Body of pancreas (tissue), 4 donors: ENCODE measurements at regions not wholly inside any gene's neighbourhood (a gene's known extent, or its start where the extent isn't known, plus 50 kb on each side); places are given as distances from the start of the nearest gene placed in this dataset.

Source experiments
- ATAC-seq: fragments of 150-250 bp; one replicate; pipeline ENCODE4 v1.9.1; 2016
- DNase-seq, 4 donors: peaks; one replicate each; pipeline ENCODE4 v3.0.0-alpha.2; 2019
- H3K27ac ChIP-seq, 4 donors: fragments of 200-600 bp; sonication (generic); 1 replicate in 3 of 4; 2 replicates in 1 of 4; pipeline versions ENCODE4 v1.5.1 to v1.6.1; 2016 to 2019; ENCODE audit warnings: mild to moderate bottlenecking in 1 of 4, mixed read lengths in 1 of 4, moderate library complexity in 1 of 4
- H3K27me3 ChIP-seq, 2 donors: fragments of 200-600 bp; sonication (generic); one replicate each; pipeline ENCODE4 v1.6.0; 2016; ENCODE audit warnings: mild to moderate bottlenecking in 1 of 2
- H3K36me3 ChIP-seq, 2 donors: fragments of 200-600 bp; sonication (generic); replicated peaks in 1 of 2; 2 replicates each; pipeline ENCODE4 v1.5.1; 2016; ENCODE audit warnings: low read depth in 2 of 2; ENCODE audit not compliant: insufficient read depth in 1 of 2
- H3K4me1 ChIP-seq: fragments of 200-600 bp; sonication (generic); one replicate; pipeline ENCODE4 v1.6.0; 2016
- H3K4me3 ChIP-seq, 2 donors: fragments of 200-600 bp; sonication (generic); 1 replicate in 1 of 2; 2 replicates in 1 of 2; pipeline ENCODE4 v1.5.1; 2016 to 2019
- H3K9me3 ChIP-seq, 3 donors: fragments of 200-600 bp; sonication (generic); 1 replicate in 2 of 3; 2 replicates in 1 of 3; pipeline ENCODE4 v1.5.1; 2016
- CTCF ChIP-seq, 7 experiments: fragments of 450-650 bp in 4 of 7; fragments of 200-600 bp in 3 of 7; sonication (generic) in 3 of 7; IDR thresholded peaks; one replicate each; pipeline ENCODE4 v1.5.1; 2016 to 2019; ENCODE audit warnings: antibody characterized with exemption in 7 of 7
- POLR2A ChIP-seq, 3 donors: fragments of 450-650 bp; IDR thresholded peaks; one replicate each; pipeline ENCODE4 v1.6.1; 2016; ENCODE audit warnings: antibody characterized with exemption in 3 of 3, mild to moderate bottlenecking in 2 of 3
- whole genome bisulfite sequencing, 2 donors: methylation state at CpG; one replicate each; pipeline ENCODE4 v1.1.5; 2017; 5-methylcytosine and 5-hydroxymethylcytosine counted together
- intact Hi-C: fragments of 100-400 bp; cut with DNase I; formaldehyde crosslinking; loops from one replicate; pipeline ENCODE4 v1.15.1; 2023

- no peak overlapping the region for H3K4me3 ChIP-seq
- no peaks in the 10 kb centered on the region for H3K27me3 ChIP-seq
- H3K27ac ChIP-seq, result no peak overlapping the region
- no peak for ATAC-seq
- TF ChIP-seq POLR2A (IDR thresholded peaks at IDR 0.05), result no peak
- no peak for TF ChIP-seq CTCF (IDR thresholded peaks at IDR 0.05)
- DNase-seq, result no peak
- H3K36me3 ChIP-seq, result no peaks in the 10 kb centered on the region
- intact Hi-C loops, result no loop called here
- 63 to 83% methylated on average over 1 of the region's 1 CpG for WGBS, 2 donors
- no peaks in the 10 kb centered on the region for H3K4me1 ChIP-seq
- H3K9me3 ChIP-seq, result no peaks in the 10 kb centered on the region
Measured at GRCh38 chr4:127081041-127081440, 551.7 kb upstream of the INTU start.

- TF ChIP-seq CTCF (IDR thresholded peaks at IDR 0.05), result no peak
- no peak for TF ChIP-seq POLR2A (IDR thresholded peaks at IDR 0.05)
- Histone ChIP-seq H3K4me3 (no peak overlapping the region), H3K9me3 (peaks cover 0 to 6% (median 0%) of the 10 kb centered on the region in 3 donors), H3K36me3 (no peaks in the 10 kb centered on the region), H3K27ac (no peak overlapping the region), H3K4me1 (no peaks in the 10 kb centered on the region), H3K27me3 (no peaks in the 10 kb centered on the region)
- intact Hi-C loops, result no loop called here
- no peak for DNase-seq
- WGBS, 2 donors, result 43 to 49% methylated on average over 1 of the region's 1 CpG
- ATAC-seq, result no peak
Measured at GRCh38 chr4:127082986-127083385, 549.8 kb upstream of the INTU start.

GRCh38 chr4:127084666-127085065, 548.1 kb upstream of the INTU start:
- TF ChIP-seq POLR2A (IDR thresholded peaks at IDR 0.05), result no peak
- TF ChIP-seq CTCF (IDR thresholded peaks at IDR 0.05), result no peak
- Histone ChIP-seq H3K27me3 (no peaks in the 10 kb centered on the region), H3K9me3 (peaks cover 0 to 6% (median 0%) of the 10 kb centered on the region in 3 donors), H3K27ac (no peak overlapping the region), H3K4me3 (no peak overlapping the region), H3K36me3 (no peaks in the 10 kb centered on the region), H3K4me1 (no peaks in the 10 kb centered on the region)
- 88 to 90% methylated on average over 1 of the region's 1 CpG for WGBS, 2 donors
- intact Hi-C loops, result no loop called here
- ATAC-seq (no peak), DNase-seq (no peak)

GRCh38 chr4:127097061-127097460, 535.7 kb upstream of the INTU start:
- 51 to 58% methylated on average over 2 of the region's 2 CpGs for WGBS, 2 donors
- no peak overlapping the region for H3K4me3 ChIP-seq
- H3K27ac ChIP-seq, result no peak overlapping the region
- H3K4me1 ChIP-seq, result no peaks in the 10 kb centered on the region
- DNase-seq (no peak), ATAC-seq (no peak)
- no peak for TF ChIP-seq CTCF (IDR thresholded peaks at IDR 0.05)
- TF ChIP-seq POLR2A (IDR thresholded peaks at IDR 0.05), result no peak
- no peaks in the 10 kb centered on the region for H3K36me3 ChIP-seq
- intact Hi-C loops, result no loop called here
- no peaks in the 10 kb centered on the region for H3K9me3 ChIP-seq
- H3K27me3 ChIP-seq, result no peaks in the 10 kb centered on the region

GRCh38 chr4:127102361-127102760, 530.4 kb upstream of the INTU start:
- Histone ChIP-seq H3K4me3 (no peak overlapping the region), H3K9me3 (no peaks in the 10 kb centered on the region), H3K4me1 (no peaks in the 10 kb centered on the region), H3K27me3 (no peaks in the 10 kb centered on the region), H3K36me3 (no peaks in the 10 kb centered on the region), H3K27ac (no peak overlapping the region)
- intact Hi-C loops, result no loop called here
- 29 to 52% methylated on average over 1 of the region's 1 CpG for WGBS, 2 donors
- ATAC-seq, result no peak
- no peak for TF ChIP-seq CTCF (IDR thresholded peaks at IDR 0.05)
- TF ChIP-seq POLR2A (IDR thresholded peaks at IDR 0.05), result no peak
- DNase-seq, result no peak
